ENCODE measurements at regions not wholly inside any gene's neighbourhood (a gene's known extent, or its start where the extent isn't known, plus 50 kb on each side); places are given as distances from the start of the nearest gene placed in this dataset.
A peak's percentile ranks its signal among the peaks of the same experiment; 100 is the strongest.
"Not testable (repeated sequence)": the region's sequence is repeated elsewhere in the genome, so short reads cannot be mapped to it uniquely, and the experiment has no call there.

DNA sequence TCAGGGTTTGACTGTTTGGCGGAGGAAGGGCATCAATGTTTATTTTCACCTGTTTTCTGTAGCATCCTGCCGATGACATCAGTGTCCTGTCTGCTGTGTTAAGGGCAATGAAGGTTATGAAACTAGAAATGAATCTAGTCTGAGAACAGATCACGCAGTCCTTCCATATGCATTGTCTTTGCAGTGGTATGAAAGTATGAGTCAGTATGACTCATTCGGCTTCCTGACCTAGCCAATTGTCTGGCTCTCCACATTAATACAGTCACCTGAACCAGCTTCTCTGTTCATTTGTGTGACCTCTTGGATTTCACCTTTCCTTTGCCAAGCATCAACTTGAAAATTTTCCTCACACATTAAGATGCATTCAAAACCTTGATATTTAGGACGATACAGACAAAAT is 353.8 kb downstream of the RND3 start:
- DNase-seq, result no peak

- peak; percentile 17 for DNase-seq
Measured at GRCh38 chr2:150129921-150130575, 357.4 kb downstream of the RND3 start.

DNA sequence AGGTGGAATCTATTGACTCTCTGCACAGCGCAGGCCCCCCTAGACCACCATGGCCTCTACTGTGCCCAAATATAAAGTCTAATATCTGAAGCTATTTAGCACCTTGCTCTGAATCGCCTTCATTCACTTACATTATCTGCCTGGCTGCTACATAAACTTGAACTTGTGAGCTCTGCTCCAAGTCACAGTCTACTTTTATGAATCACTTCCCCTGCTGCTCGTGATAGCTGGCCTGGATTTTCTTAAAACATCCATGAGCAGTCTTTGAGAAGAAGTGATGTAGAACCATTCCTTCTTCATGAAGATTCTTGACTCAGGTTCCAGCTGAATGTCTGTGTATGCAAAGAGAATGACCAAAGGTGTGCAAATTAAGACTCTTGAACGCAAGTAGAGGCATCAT is 359.5 kb downstream of the RND3 start:
- no peak for DNase-seq

- no peak for DNase-seq
Measured at GRCh38 chr2:150127346-150127990, 360.0 kb downstream of the RND3 start.

- no peak for DNase-seq
Measured at GRCh38 chr2:150126839-150127238, 360.6 kb downstream of the RND3 start.

DNA sequence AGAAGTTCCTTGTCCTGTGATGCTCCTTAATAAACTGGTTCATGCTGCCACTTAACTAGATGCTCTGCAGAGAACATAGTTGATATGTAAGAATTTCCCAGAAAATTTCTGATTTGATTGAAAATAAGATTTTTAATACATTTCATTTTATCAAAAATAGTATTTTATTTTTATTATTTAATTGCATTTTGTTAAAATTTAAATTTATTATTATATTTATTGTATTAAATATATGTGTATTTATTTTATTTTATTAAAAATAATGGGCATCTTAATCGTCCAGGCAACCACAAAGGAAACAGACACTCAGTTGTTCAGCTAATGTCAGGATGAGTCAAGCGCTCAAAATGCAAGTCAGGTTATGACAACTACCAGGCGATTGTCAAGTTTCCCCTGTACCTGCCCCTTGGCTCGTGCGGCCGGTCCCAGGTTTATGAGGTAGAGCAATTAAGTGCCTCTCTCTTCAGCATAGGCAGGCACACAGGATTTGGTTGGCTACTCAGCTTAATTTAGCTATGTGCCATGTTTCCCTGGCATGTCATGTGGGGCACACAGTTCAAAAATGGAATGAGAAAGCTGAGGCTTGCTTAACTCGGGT is 361.2 kb downstream of the RND3 start:
- peak; percentile 22 for DNase-seq

DNA sequence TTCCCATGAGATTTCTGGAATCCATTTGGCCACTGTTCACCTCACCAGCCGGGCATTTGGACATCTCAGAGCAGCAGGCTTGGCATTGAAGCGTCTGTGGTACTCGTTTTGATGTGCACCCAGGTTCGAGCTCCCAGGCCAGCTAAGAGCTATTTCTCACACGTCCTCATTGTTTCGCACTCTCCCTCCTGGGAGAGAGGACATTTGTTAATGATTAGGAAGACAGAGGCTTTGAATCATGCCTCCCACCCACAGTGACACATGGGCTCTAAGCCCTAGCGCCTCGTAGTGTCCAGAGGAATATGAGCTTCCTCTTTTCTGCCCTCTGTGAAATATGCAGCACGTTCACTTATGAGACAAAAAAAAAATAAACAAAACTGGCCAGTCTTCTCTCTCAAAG is 361.8 kb downstream of the RND3 start:
- DNase-seq, result peak; percentile 35

DNA sequence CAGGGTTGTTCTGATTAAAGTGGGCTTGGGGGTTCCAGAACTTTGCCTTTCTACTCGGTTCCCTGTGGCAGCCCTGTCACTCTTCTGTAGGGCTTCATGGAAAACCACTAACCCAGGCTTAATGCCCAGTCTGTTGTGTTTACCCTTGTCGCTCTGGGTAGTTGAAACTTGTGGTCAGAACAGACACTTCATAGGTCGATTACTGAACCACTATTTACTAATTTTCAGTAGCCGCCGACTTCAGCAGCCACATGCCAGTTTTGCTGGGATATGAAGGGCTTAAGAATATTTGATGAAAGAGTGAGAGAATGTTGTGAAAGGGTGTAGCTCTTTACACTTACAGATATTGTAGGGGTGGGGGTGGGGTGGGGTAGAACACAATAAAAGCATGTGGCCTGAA is 362.3 kb downstream of the RND3 start:
- no peak for DNase-seq

DNA sequence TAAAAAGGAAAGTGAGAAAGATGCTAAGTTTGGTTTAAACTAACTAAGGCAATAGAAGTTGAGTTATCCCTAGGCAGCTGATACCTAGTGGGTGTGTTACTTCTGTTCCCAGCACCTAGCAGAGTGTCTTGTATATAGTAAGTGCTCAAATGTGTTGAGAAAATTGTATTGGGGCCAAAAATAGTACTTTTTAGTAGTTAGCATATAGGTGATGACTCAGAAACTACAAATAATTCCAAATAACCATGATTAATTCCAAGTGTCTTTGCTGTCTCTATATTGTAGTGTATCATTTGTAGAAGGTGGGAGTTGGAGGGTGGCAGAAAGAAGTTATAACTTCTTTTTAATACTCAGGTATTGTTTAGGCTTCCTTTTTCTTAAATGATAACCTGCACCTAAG is 362.7 kb downstream of the RND3 start:
- DNase-seq, result no peak

GRCh38 chr2:150122871-150123613 is 364.4 kb downstream of the RND3 start:
- no peak for DNase-seq

- no peak for DNase-seq
Measured at GRCh38 chr2:150122156-150122555, 365.3 kb downstream of the RND3 start.

- DNase-seq, result no peak
Measured at GRCh38 chr2:150120326-150120955, 367.0 kb downstream of the RND3 start.

GRCh38 chr2:150119819-150120218 is 367.6 kb downstream of the RND3 start:
- DNase-seq, result no peak

DNA sequence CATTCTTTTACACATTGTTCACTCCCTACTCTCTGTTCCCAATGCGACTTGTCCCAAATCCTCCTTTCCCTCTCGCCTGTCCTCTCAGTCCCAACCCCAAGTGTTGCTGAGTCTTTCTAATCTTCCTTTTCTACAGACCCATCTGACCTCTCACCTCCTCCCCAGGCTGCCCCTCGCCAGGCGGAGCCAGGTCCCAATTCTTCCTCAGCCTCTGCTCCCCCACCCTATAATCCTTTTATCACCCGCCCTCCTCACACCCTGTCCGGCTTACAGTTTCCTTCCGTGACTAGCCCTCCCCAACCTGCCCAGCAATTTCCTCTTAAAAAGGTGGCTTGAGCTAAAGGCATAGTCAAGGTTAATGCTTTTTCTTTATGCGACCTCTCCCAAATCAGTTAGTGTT is 373.4 kb downstream of the RND3 start:
- not testable (repeated sequence) for DNase-seq

DNA sequence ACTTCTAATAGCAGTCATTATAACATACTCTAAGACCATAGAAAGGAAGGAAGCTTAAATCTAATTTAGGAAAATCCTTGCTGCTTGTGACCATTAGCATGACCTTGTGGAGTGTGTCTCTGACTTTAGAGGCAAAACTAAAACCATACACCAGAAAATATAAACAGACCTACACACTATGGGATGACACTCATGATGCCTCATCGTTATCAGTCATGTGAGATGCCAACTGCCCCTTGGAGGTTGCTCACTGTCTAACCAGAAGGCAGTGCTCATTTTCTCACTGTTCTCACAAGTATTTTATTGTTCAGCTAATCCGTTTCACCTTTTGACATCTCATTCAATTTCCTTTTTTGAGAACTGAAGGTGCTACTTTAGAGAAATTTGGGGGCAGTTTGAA is 376.9 kb downstream of the RND3 start:
- no peak for DNase-seq

- no peak for DNase-seq
Measured at GRCh38 chr2:150109912-150110311, 377.6 kb downstream of the RND3 start.

GRCh38 chr2:150109028-150109427 is 378.4 kb downstream of the RND3 start:
- DNase-seq, result no peak

GRCh38 chr2:150107816-150108215 is 379.7 kb downstream of the RND3 start:
- DNase-seq, result no peak

DNA sequence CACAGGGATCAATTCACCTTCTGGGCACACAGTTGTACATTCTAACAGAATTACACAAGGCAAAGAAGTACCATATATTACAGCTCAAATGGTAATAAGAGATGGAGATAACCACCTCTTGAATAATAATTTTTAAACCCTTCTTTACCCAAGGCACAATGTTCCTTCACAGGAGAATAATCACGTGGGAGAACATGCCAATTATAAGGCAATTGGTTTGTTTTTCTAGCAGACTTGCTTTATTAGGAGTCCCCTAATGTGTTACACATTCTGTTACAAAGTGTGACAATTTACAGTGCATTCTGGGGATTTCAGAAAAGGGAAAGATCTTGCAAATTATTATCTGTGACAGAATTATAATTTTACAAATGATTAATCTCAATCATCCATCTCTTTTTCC is 380.3 kb downstream of the RND3 start:
- DNase-seq, result no peak

DNA sequence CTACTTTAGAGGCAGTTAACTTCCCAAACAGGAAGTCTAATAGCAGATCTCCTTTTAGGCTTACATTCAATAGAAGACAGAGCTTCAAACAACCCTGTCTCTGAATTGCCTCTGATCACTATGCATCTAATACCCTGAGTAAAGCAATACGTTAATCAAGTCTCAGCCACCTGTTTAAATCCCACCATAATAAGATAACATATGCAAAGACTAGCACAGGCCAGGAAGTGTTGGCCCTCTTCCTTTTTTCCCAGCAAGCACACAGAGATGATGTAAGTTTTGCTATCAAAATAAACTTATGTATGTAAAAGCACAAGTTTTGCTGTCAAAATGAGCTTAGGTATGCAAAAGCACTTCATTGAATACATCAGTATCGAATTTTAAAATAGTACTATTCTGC is 385.5 kb downstream of the RND3 start:
- DNase-seq, result no peak

DNA sequence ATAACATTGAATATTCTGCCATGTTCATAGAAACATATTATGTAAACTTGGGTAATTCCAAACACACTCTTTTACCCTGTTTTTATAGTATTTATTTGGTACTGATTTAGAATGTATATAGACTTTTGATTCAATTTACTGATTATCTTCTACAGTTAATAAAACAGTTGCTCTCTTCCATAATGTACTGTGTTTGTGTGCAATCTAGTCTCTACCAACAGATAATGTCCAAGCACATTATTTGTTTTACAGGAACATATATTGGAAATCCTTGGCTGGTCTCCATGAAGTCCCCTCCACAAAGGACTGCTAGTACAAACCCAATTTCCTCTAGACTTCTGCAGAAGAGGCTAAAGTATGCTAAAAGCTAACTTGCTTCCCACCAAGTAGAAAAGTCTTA is 386.6 kb downstream of the RND3 start:
- no peak for DNase-seq

DNA sequence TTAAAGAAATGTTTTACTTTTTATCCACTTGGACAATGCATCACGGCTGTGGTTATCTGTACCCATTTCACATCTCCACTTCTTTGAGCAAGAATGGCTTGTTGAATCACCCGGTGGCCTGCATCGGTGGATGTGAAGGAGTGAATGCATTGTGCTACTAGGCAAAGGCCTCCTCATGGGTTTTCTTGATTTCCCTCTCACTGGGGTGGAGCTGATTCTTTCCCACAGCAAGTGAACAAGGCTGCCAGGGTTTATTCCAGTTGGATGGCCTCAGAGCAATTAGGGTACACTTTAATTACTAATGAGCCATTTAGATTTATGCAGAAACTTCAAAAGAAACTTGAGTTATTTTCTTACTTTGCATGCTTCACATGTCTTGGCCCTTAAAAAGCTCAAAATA is 387.1 kb downstream of the RND3 start:
- no peak for DNase-seq

- no peak for DNase-seq
Measured at GRCh38 chr2:150099805-150100204, 387.7 kb downstream of the RND3 start.

Measured in right kidney (tissue), 1 donor.